Astrocyte (in vitro differentiated cells and primary cell): ENCODE measurements at regions not wholly inside any gene's neighbourhood (a gene's known extent, or its start where the extent isn't known, plus 50 kb on each side); places are given as distances from the start of the nearest gene placed in this dataset.

Experiments
- DNase-seq: peaks from one replicate; pipeline ENCODE4 v3.0.0-alpha.2; 2010; ENCODE audit warnings: low read depth
- FAIRE-seq: peaks from 2 replicates; lab custom pipeline; 2011; peaks lifted over from hg19 to GRCh38; lab: Jason Lieb, UNC
- H2AFZ ChIP-seq: 2 replicates; pipeline ENCODE4 v1.6.0; 2012; ENCODE audit warnings: low read depth, low read length, inconsistent platforms
- H3K27ac ChIP-seq: 2 replicates; pipeline ENCODE4 v1.5.1; 2011; ENCODE audit warnings: low read depth, low read length, inconsistent platforms
- H3K27me3 ChIP-seq: 2 replicates; pipeline ENCODE4 v1.6.0; 2011; ENCODE audit warnings: low read length, inconsistent platforms; ENCODE audit not compliant: insufficient read depth
- H3K36me3 ChIP-seq: 2 replicates; pipeline ENCODE4 v1.5.1; 2011; ENCODE audit warnings: low read length, inconsistent platforms; ENCODE audit not compliant: insufficient read depth
- H3K4me1 ChIP-seq: 2 replicates; pipeline ENCODE4 v1.5.1; 2011; ENCODE audit warnings: low read length, inconsistent platforms; ENCODE audit not compliant: insufficient read depth
- H3K4me2 ChIP-seq: 2 replicates; pipeline ENCODE4 v1.6.0; 2012; ENCODE audit warnings: low read length, inconsistent platforms
- H3K4me3 ChIP-seq: 2 replicates; pipeline ENCODE4 v1.5.1; 2011; ENCODE audit warnings: low read depth, mild to moderate bottlenecking, low read length, inconsistent platforms; ENCODE audit not compliant: insufficient read depth
- H3K79me2 ChIP-seq: 2 replicates; pipeline ENCODE4 v1.6.0; 2012; ENCODE audit warnings: mild to moderate bottlenecking, low read length, inconsistent platforms; ENCODE audit not compliant: insufficient read depth
- H3K9ac ChIP-seq: 2 replicates; pipeline ENCODE4 v1.6.0; 2012; ENCODE audit warnings: mild to moderate bottlenecking, low read length, inconsistent platforms
- H3K9me3 ChIP-seq: 2 replicates; pipeline ENCODE4 v1.5.1; 2012; ENCODE audit warnings: low read depth, mild to moderate bottlenecking, low read length, inconsistent platforms; ENCODE audit not compliant: insufficient read depth
- H4K20me1 ChIP-seq: 2 replicates; pipeline ENCODE4 v1.6.0; 2012; ENCODE audit warnings: low read length, inconsistent platforms; ENCODE audit not compliant: insufficient read depth
- H3K27ac Mint-ChIP-seq: one replicate; pipeline ENCODE4 v1.8.0; 2021; ENCODE audit warnings: mild to moderate bottlenecking, mixed read lengths; ENCODE audit not compliant: unreplicated experiment
- H3K27me3 Mint-ChIP-seq: one replicate; pipeline ENCODE4 v1.8.0; 2021; ENCODE audit warnings: low read depth, mixed read lengths; ENCODE audit not compliant: unreplicated experiment
- H3K36me3 Mint-ChIP-seq: one replicate; pipeline ENCODE4 v1.8.0; 2021; ENCODE audit warnings: low read depth, mixed read lengths; ENCODE audit not compliant: unreplicated experiment
- H3K4me1 Mint-ChIP-seq: one replicate; pipeline ENCODE4 v1.8.0; 2021; ENCODE audit warnings: low read depth, mixed read lengths; ENCODE audit not compliant: unreplicated experiment
- H3K4me3 Mint-ChIP-seq: one replicate; pipeline ENCODE4 v1.8.0; 2021; ENCODE audit warnings: mild to moderate bottlenecking, moderate library complexity, mixed read lengths; ENCODE audit not compliant: unreplicated experiment
- H3K9me3 Mint-ChIP-seq: one replicate; pipeline ENCODE4 v1.8.0; 2021; ENCODE audit warnings: mild to moderate bottlenecking, mixed read lengths; ENCODE audit not compliant: unreplicated experiment
- EZH2 ChIP-seq: IDR thresholded peaks from 2 replicates; pipeline ENCODE4 v1.6.1; 2012; ENCODE audit warnings: mild to moderate bottlenecking, low read length, inconsistent platforms; ENCODE audit not compliant: insufficient read depth
- TF ChIP-seq, protein P1 (sequence below): IDR thresholded peaks from 2 replicates; pipeline ENCODE4 v1.5.1; 2011; ENCODE audit warnings: low read depth, mild to moderate bottlenecking, inconsistent platforms, low read length, moderate library complexity; ENCODE audit not compliant: insufficient read depth

DNA sequence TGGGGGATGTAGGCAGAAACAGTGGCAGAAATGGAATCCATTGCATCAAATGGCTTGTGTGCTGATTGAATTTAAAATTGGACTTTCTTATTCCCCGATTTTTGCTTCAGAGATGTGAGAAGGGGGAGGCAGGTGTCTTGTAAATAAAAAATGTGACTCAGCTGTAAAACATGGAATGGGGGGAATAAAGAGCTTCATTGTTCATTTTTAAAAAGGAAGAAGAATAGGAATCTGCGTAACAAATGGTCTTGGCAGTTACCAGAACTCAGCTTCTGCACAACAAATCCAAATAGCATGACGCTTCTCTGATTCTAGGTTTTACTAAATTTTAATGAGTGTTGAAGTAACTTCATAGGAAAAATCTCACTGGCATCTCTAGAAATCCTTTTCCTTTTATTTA, 323.9 kb upstream of the GBE1 start:
- no peaks in the 10 kb centered on the region for H3K36me3 ChIP-seq
- H3K27ac ChIP-seq, result no peak overlapping the region
- H3K4me3 ChIP-seq, result no peak overlapping the region
- no peaks in the 10 kb centered on the region for H4K20me1 ChIP-seq
- no peaks in the 10 kb centered on the region for H3K27me3 ChIP-seq
- H3K79me2 ChIP-seq, result no peaks in the 10 kb centered on the region
- no peaks in the 10 kb centered on the region for H3K36me3 Mint-ChIP-seq
- FAIRE-seq, result no peak
- H2AFZ ChIP-seq, result peak overlapping the region; percentile 8
- no peak overlapping the region for H3K4me3 Mint-ChIP-seq
- H3K27ac Mint-ChIP-seq, result no peak overlapping the region
- TF ChIP-seq, protein P1, sequence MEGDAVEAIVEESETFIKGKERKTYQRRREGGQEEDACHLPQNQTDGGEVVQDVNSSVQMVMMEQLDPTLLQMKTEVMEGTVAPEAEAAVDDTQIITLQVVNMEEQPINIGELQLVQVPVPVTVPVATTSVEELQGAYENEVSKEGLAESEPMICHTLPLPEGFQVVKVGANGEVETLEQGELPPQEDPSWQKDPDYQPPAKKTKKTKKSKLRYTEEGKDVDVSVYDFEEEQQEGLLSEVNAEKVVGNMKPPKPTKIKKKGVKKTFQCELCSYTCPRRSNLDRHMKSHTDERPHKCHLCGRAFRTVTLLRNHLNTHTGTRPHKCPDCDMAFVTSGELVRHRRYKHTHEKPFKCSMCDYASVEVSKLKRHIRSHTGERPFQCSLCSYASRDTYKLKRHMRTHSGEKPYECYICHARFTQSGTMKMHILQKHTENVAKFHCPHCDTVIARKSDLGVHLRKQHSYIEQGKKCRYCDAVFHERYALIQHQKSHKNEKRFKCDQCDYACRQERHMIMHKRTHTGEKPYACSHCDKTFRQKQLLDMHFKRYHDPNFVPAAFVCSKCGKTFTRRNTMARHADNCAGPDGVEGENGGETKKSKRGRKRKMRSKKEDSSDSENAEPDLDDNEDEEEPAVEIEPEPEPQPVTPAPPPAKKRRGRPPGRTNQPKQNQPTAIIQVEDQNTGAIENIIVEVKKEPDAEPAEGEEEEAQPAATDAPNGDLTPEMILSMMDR, result no peak
- TF ChIP-seq EZH2, result no peak
- H3K9me3 ChIP-seq, result no peaks in the 10 kb centered on the region
- no peak overlapping the region for H3K9ac ChIP-seq
- H3K27me3 Mint-ChIP-seq, result no peaks in the 10 kb centered on the region
- H3K9me3 Mint-ChIP-seq, result no peaks in the 10 kb centered on the region
- DNase-seq, result peak; percentile 49
- peaks cover 15% of the 10 kb centered on the region for H3K4me1 ChIP-seq
- H3K4me2 ChIP-seq, result peak overlapping the region; percentile 49
- H3K4me1 Mint-ChIP-seq, result peaks cover 53% of the 10 kb centered on the region

DNA sequence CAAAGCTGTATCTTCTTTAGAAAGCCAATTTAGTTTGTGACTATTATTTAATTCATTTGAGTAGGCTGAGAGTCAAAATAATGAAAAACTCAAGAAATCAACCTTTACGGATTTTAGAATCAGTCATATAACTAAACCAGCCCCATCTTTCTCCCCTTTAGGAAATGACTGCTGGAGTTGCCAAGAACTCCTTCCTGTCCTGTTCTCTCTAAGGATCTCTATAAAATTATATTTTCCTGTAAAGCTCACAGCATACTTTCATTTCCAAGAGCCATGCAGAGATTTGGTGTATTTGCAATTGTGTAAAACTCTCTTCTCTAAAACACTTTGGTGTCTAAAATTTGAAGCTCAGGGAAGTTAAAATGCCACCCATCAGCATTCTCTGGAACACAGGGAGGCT, 323.4 kb upstream of the GBE1 start:
- H3K4me3 ChIP-seq, result no peak overlapping the region
- Mint-ChIP-seq H3K4me1 (peaks cover 57% of the 10 kb centered on the region), H3K9me3 (no peaks in the 10 kb centered on the region), H3K27ac (no peak overlapping the region), H3K36me3 (no peaks in the 10 kb centered on the region), H3K27me3 (no peaks in the 10 kb centered on the region), H3K4me3 (no peak overlapping the region)
- DNase-seq (no peak), FAIRE-seq (no peak)
- H3K9me3 ChIP-seq, result no peaks in the 10 kb centered on the region
- H3K79me2 ChIP-seq, result no peaks in the 10 kb centered on the region
- no peak overlapping the region for H3K27ac ChIP-seq
- H3K4me1 ChIP-seq, result peaks cover 18% of the 10 kb centered on the region
- H2AFZ ChIP-seq, result no peak overlapping the region
- H3K27me3 ChIP-seq, result no peaks in the 10 kb centered on the region
- H4K20me1 ChIP-seq, result no peaks in the 10 kb centered on the region
- no peak for TF ChIP-seq EZH2
- TF ChIP-seq, protein P1, result no peak
- H3K9ac ChIP-seq, result no peak overlapping the region
- peak overlapping the region; percentile 49 for H3K4me2 ChIP-seq
- H3K36me3 ChIP-seq, result no peaks in the 10 kb centered on the region

GRCh38 chr3:82082796-82083195, 321.4 kb upstream of the GBE1 start:
- H3K27ac Mint-ChIP-seq, result peak overlapping the region; percentile 62
- no peak overlapping the region for H3K4me3 Mint-ChIP-seq
- H3K4me2 ChIP-seq, result no peak overlapping the region
- H3K9me3 ChIP-seq, result no peaks in the 10 kb centered on the region
- H2AFZ ChIP-seq, result no peak overlapping the region
- no peaks in the 10 kb centered on the region for H3K27me3 Mint-ChIP-seq
- H3K79me2 ChIP-seq, result no peaks in the 10 kb centered on the region
- no peaks in the 10 kb centered on the region for H3K27me3 ChIP-seq
- no peaks in the 10 kb centered on the region for H3K36me3 ChIP-seq
- H3K4me3 ChIP-seq, result no peak overlapping the region
- DNase-seq (peak; percentile 35), FAIRE-seq (no peak)
- peaks cover 53% of the 10 kb centered on the region for H3K4me1 Mint-ChIP-seq
- TF ChIP-seq, protein P1, result no peak
- no peak for TF ChIP-seq EZH2
- no peaks in the 10 kb centered on the region for H3K36me3 Mint-ChIP-seq
- H3K4me1 ChIP-seq, result peaks cover 16% of the 10 kb centered on the region
- no peaks in the 10 kb centered on the region for H3K9me3 Mint-ChIP-seq
- H3K27ac ChIP-seq, result no peak overlapping the region
- H3K9ac ChIP-seq, result no peak overlapping the region
- H4K20me1 ChIP-seq, result no peaks in the 10 kb centered on the region
